ENCODE measurements at regions not wholly inside any gene's neighbourhood (a gene's known extent, or its start where the extent isn't known, plus 50 kb on each side); places are given as distances from the start of the nearest gene placed in this dataset.

- no peak for TF ChIP-seq POLR2A (IDR thresholded peaks at IDR 0.05)
- TF ChIP-seq, protein P1, sequence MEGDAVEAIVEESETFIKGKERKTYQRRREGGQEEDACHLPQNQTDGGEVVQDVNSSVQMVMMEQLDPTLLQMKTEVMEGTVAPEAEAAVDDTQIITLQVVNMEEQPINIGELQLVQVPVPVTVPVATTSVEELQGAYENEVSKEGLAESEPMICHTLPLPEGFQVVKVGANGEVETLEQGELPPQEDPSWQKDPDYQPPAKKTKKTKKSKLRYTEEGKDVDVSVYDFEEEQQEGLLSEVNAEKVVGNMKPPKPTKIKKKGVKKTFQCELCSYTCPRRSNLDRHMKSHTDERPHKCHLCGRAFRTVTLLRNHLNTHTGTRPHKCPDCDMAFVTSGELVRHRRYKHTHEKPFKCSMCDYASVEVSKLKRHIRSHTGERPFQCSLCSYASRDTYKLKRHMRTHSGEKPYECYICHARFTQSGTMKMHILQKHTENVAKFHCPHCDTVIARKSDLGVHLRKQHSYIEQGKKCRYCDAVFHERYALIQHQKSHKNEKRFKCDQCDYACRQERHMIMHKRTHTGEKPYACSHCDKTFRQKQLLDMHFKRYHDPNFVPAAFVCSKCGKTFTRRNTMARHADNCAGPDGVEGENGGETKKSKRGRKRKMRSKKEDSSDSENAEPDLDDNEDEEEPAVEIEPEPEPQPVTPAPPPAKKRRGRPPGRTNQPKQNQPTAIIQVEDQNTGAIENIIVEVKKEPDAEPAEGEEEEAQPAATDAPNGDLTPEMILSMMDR (IDR thresholded peaks at IDR 0.05): no peak
These were observed 150.3 kb upstream of the SPAG17 start for GRCh38 chr1:118335331-118335732.
